CD4-positive, CD25-positive, alpha-beta regulatory T cell (primary cell): ENCODE measurements at regions not wholly inside any gene's neighbourhood (a gene's known extent, or its start where the extent isn't known, plus 50 kb on each side); places are given as distances from the start of the nearest gene placed in this dataset.

ENCODE experiments used
- ATAC-seq, 2 donors: fragments of 150-1000 bp; cut with Tn5 transposase; one replicate each; pipeline ENCODE4 v1.10.0; 2021; ENCODE audit warnings: low read depth in 2 of 2, moderate number of reproducible peaks in 2 of 2, moderate library complexity in 1 of 2
- DNase-seq, 3 donors: peaks; one replicate each; pipeline versions ENCODE4 v3.0.0 to v3.0.0-alpha.2; 2012 to 2022; ENCODE audit warnings: mixed read lengths in 1 of 3
- H3K27ac ChIP-seq: one replicate; pipeline ENCODE4 v1.7.0; 2013; ENCODE audit warnings: mild to moderate bottlenecking, low read length; ENCODE audit not compliant: insufficient read depth, poor library complexity, severe bottlenecking
- H3K27me3 ChIP-seq: one replicate; pipeline ENCODE4 v1.7.0; 2013; ENCODE audit warnings: low read length; ENCODE audit not compliant: control insufficient read depth, insufficient read depth
- H3K36me3 ChIP-seq: one replicate; pipeline ENCODE4 v1.7.0; 2013; ENCODE audit warnings: mild to moderate bottlenecking, low read length, moderate library complexity; ENCODE audit not compliant: control insufficient read depth, insufficient read depth
- H3K4me1 ChIP-seq: 2 replicates; pipeline ENCODE4 v1.7.0; 2013; ENCODE audit warnings: mild to moderate bottlenecking, low read length; ENCODE audit not compliant: insufficient read depth, control insufficient read depth, poor library complexity, severe bottlenecking
- H3K4me3 ChIP-seq: one replicate; pipeline ENCODE4 v1.7.0; 2013; ENCODE audit warnings: low read depth, mild to moderate bottlenecking, low read length, moderate library complexity
- H3K9me3 ChIP-seq, 2 experiments: 1 replicate in 1 of 2; 2 replicates in 1 of 2; pipeline ENCODE4 v1.7.0; 2013; ENCODE audit warnings: low read length in 2 of 2, mild to moderate bottlenecking in 1 of 2, moderate library complexity in 1 of 2; ENCODE audit not compliant: control insufficient read depth in 2 of 2
- H3K27ac Mint-ChIP-seq, 3 donors: one replicate each; pipeline ENCODE4 v1.8.0; 2020 to 2022; ENCODE audit warnings: mild to moderate bottlenecking in 3 of 3, mixed read lengths in 3 of 3, moderate library complexity in 2 of 3
- H3K27me3 Mint-ChIP-seq: one replicate; pipeline ENCODE4 v1.8.0; 2022; ENCODE audit warnings: mild to moderate bottlenecking, mixed read lengths
- H3K36me3 Mint-ChIP-seq: one replicate; pipeline ENCODE4 v1.8.0; 2020; ENCODE audit warnings: mixed read lengths
- H3K4me1 Mint-ChIP-seq, 4 donors: one replicate each; pipeline ENCODE4 v1.8.0; 2020 to 2022; ENCODE audit warnings: mixed read lengths in 4 of 4, mild to moderate bottlenecking in 1 of 4
- H3K4me3 Mint-ChIP-seq, 4 donors: one replicate each; pipeline ENCODE4 v1.8.0; 2020 to 2022; ENCODE audit warnings: mild to moderate bottlenecking in 4 of 4, mixed read lengths in 4 of 4, moderate library complexity in 3 of 4
- H3K9me3 Mint-ChIP-seq, 7 donors: one replicate each; pipeline ENCODE4 v1.8.0; 2020 to 2022; ENCODE audit warnings: mixed read lengths in 7 of 7, mild to moderate bottlenecking in 3 of 7, moderate library complexity in 2 of 7

DNA sequence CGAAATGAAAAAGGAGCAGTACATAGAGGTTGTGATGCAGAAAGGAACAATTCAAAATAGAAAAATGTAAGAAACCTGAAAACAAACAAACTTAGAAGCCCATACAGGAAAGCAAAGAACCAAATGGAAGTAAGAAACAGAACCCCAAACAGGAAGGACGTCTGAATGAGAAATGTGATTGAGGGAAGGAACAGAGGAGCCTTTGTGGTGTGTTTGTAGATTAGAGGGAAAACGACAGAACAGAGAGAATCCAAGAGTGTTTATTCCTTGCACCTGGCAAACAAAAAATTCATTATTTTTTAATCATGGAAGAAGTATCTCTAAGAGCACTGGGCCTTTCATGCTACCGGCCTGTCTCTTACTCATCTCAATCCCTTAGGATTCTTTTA is 67.8 kb upstream of the ZSWIM6 start:
- ATAC-seq (no peak), DNase-seq (no peak)
- Mint-ChIP-seq H3K27ac (peak overlapping the region in 1 of 3 donors; percentile 14), H3K36me3 (no peaks in the 10 kb centered on the region), H3K4me3 (no peak overlapping the region), H3K9me3 (no peaks in the 10 kb centered on the region), H3K27me3 (peaks cover 16% of the 10 kb centered on the region), H3K4me1 (peaks cover 8 to 30% (median 9%) of the 10 kb centered on the region in 4 donors)
- Histone ChIP-seq H3K27ac (no peak overlapping the region), H3K4me3 (no peak overlapping the region), H3K4me1 (no peaks in the 10 kb centered on the region), H3K9me3 (no peaks in the 10 kb centered on the region), H3K36me3 (no peaks in the 10 kb centered on the region), H3K27me3 (no peaks in the 10 kb centered on the region)

DNA sequence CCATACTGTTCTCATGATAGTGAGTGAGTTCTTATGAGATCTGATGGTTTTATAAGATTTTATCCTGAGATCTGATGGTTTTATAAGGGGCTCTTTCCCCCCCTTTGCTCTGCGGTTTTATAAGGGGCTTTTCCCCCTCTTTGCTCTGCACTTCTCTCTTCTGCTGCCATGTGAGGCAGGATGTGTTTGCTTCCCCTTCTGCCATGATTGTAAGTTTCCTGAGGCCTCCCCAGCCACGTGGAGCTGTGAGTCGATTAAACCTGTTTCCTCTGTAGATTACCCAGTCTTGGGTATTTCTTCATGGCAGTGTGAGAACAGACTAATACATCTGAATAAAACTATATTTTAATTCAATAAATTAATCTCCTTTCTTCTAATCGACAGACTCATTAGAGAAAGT is 64.9 kb upstream of the ZSWIM6 start:
- ATAC-seq, result no peak
- Mint-ChIP-seq H3K27ac (no peak overlapping the region), H3K4me3 (no peak overlapping the region), H3K9me3 (no peaks in the 10 kb centered on the region), H3K36me3 (no peaks in the 10 kb centered on the region), H3K27me3 (peaks cover 11% of the 10 kb centered on the region), H3K4me1 (peaks cover 8 to 51% (median 14%) of the 10 kb centered on the region in 4 donors)
- Histone ChIP-seq H3K27me3 (no peaks in the 10 kb centered on the region), H3K27ac (no peak overlapping the region), H3K36me3 (no peaks in the 10 kb centered on the region), H3K4me1 (peaks cover 4% of the 10 kb centered on the region), H3K4me3 (no peak overlapping the region), H3K9me3 (no peaks in the 10 kb centered on the region)
- no peak for DNase-seq

DNA sequence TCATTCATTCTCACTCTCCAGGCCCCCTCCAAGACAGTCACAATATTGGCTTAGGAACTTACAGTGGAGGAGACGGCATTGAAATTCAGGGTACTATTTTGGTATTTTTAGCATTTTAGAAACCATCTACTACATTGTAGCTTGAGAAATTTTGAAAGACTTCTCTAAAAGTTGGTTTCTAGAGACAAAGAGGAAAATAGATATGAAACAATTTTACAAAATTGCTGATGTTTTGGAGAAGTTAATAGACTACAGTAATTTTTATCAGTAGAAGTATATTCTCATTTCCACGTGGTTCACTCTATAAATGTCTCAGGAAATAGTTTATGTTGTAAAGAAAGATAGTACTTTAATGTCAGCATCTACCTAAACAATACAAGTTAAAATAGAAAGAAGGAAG is 63.2 kb upstream of the ZSWIM6 start:
- no peak for ATAC-seq

DNA sequence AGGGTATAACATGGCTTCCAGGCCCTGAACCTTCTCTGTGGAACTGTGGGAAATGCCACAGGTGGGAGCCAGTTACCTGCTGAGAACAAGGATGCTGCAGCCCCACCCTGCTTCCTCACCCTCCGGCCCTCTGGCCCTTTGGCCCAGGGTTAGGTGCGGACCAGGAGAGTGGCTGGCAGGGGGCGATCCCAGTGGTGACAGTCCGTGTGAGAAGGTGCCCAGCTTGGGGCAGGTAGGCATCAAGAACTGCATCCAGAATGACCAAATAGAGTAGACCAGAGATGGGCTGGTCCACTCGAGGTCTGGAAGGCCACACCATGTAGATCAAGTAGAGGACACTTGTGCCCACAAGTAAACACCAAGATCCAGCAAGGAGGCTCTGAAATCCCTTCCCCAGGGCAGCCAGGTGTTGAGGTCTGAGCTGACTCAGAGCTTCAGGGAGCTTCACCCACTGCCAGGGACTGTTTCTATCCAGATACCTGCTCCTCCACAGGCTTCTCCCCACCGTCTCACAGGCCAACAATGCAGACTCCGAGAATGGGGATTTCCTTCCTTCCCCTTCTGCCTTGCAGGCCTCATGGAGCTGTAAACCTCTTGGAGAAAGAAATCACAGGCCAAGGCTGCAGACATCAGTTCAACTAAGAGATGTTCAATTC is 61.4 kb upstream of the ZSWIM6 start:
- no peaks in the 10 kb centered on the region for H3K9me3 ChIP-seq
- H3K4me1 ChIP-seq, result peaks cover 4% of the 10 kb centered on the region
- Mint-ChIP-seq H3K4me1 (peaks cover 5 to 42% (median 10%) of the 10 kb centered on the region in 4 donors), H3K27ac (peak overlapping the region; percentile 31 to 75 (median 61)), H3K36me3 (no peaks in the 10 kb centered on the region), H3K4me3 (no peak overlapping the region), H3K9me3 (peaks cover 0 to 1% (median 0%) of the 10 kb centered on the region in 7 donors), H3K27me3 (peaks cover 9% of the 10 kb centered on the region)
- no peaks in the 10 kb centered on the region for H3K36me3 ChIP-seq
- ATAC-seq (no peak), DNase-seq (no peak)
- no peaks in the 10 kb centered on the region for H3K27me3 ChIP-seq
- H3K4me3 ChIP-seq, result no peak overlapping the region
- H3K27ac ChIP-seq, result peak overlapping the region; percentile 19

More for the DNA sequence above, 63.2 kb upstream of the ZSWIM6 start:
- Histone ChIP-seq H3K36me3 (no peaks in the 10 kb centered on the region), H3K27ac (peak overlapping the region; percentile 34), H3K9me3 (no peaks in the 10 kb centered on the region), H3K4me1 (peaks cover 4% of the 10 kb centered on the region), H3K27me3 (no peaks in the 10 kb centered on the region), H3K4me3 (peak overlapping the region; percentile 59)
- H3K27me3 Mint-ChIP-seq, result peaks cover 14% of the 10 kb centered on the region
- no peaks in the 10 kb centered on the region for H3K36me3 Mint-ChIP-seq
- peaks cover 7 to 46% (median 14%) of the 10 kb centered on the region in 4 donors for H3K4me1 Mint-ChIP-seq
- peaks cover 0 to 1% (median 0%) of the 10 kb centered on the region in 7 donors for H3K9me3 Mint-ChIP-seq
- peak overlapping the region; percentile 61 to 93 (median 80) for H3K27ac Mint-ChIP-seq
- peak overlapping the region; percentile 17 to 62 (median 44) for H3K4me3 Mint-ChIP-seq
- DNase-seq, result no peak

DNA sequence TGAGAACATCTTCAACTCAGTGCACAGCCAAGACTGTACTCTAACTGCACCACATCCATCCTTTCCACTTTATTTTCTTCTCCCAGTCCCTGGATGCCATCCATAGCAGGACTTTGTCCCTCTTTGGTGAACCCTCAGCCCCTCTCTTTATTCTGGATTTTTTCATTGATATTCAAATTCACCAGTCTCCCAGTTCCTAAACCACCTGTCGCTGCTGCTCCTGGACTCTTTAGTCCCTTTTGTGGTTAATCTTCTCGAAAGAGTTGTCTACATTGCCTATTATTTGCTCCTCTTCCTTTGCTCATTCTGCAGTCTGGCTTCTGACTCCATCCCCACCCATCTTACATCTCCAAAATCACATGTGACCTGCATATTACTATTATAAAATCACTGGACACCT is 59.4 kb upstream of the ZSWIM6 start:
- Mint-ChIP-seq H3K27me3 (peaks cover 9% of the 10 kb centered on the region), H3K27ac (peak overlapping the region in 1 of 3 donors; percentile 37), H3K36me3 (no peaks in the 10 kb centered on the region), H3K9me3 (peaks cover 0 to 1% (median 0%) of the 10 kb centered on the region in 7 donors), H3K4me1 (peaks cover 9 to 54% (median 17%) of the 10 kb centered on the region in 4 donors), H3K4me3 (no peak overlapping the region)
- Histone ChIP-seq H3K4me3 (no peak overlapping the region), H3K9me3 (no peaks in the 10 kb centered on the region), H3K36me3 (no peaks in the 10 kb centered on the region), H3K27ac (no peak overlapping the region), H3K4me1 (peaks cover 4% of the 10 kb centered on the region), H3K27me3 (no peaks in the 10 kb centered on the region)
- ATAC-seq (no peak), DNase-seq (no peak)

DNA sequence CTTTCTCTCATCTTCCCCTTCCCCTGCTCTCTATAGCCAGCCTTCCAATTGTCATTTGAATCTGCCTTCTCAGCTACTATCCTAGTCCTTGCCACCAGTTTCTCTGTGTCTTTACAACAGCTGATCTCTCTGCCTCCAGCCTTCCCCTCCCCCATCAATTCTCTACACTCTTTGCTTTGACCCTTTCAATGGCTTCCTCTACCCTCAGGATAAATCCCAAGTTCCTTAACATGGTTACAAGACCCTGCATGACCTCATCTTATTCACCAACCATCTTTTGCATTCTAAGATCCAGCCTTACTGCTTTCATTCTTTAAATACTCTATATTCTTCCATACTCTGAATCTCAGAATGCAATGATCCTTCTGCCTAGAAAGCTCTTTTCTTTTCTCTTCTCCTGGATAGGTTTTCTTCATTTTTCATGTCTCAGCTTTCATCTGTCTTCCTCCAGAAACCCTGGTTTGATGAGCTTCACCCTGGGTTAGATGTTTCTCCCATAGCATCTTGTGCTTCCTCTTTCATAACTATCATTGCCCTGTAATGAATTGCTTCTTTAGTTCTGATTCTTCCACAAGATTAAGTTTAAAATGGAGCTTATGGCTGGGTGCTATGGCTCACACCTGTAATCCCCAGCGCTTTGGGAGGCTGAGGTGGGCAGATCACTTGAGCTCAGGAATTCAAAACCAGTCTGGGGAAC is 58.6 kb upstream of the ZSWIM6 start:
- Histone ChIP-seq H3K9me3 (no peaks in the 10 kb centered on the region), H3K27me3 (no peaks in the 10 kb centered on the region), H3K4me1 (peaks cover 4% of the 10 kb centered on the region), H3K36me3 (no peaks in the 10 kb centered on the region), H3K4me3 (no peak overlapping the region), H3K27ac (no peak overlapping the region)
- Mint-ChIP-seq H3K36me3 (no peaks in the 10 kb centered on the region), H3K4me3 (no peak overlapping the region), H3K27ac (no peak overlapping the region), H3K27me3 (peaks cover 9% of the 10 kb centered on the region), H3K4me1 (peaks cover 9 to 54% (median 17%) of the 10 kb centered on the region in 4 donors), H3K9me3 (peaks cover 0 to 1% (median 0%) of the 10 kb centered on the region in 7 donors)
- DNase-seq (no peak), ATAC-seq (no peak)

DNA sequence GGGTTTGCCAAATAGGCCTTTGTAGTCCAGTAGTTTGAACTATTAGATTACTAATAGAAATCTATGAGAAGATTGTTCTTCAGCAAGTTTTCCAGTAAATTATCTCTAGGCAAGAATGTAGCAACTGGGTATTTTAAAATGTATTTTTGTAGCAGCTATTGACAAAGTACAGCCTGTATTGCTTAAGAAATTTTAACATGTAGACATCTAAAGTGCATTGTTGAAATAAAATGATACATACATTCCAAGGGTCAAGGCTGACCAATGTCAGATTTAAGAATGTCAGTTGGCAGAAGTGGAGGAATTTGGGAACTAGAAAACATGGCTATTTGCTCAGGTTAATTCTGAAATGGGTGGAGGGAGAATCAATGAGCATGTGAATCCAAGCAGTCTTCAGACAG is 57.5 kb upstream of the ZSWIM6 start:
- no peak overlapping the region for H3K27ac Mint-ChIP-seq

More for the DNA sequence above, 57.5 kb upstream of the ZSWIM6 start:
- Histone ChIP-seq H3K9me3 (no peaks in the 10 kb centered on the region), H3K4me3 (no peak overlapping the region), H3K36me3 (no peaks in the 10 kb centered on the region), H3K27ac (no peak overlapping the region), H3K27me3 (no peaks in the 10 kb centered on the region), H3K4me1 (peaks cover 4% of the 10 kb centered on the region)
- DNase-seq (no peak), ATAC-seq (no peak)
- Mint-ChIP-seq H3K9me3 (peaks cover 0 to 1% (median 0%) of the 10 kb centered on the region in 7 donors), H3K27me3 (peaks cover 4% of the 10 kb centered on the region), H3K36me3 (no peaks in the 10 kb centered on the region), H3K4me1 (peaks cover 2 to 47% (median 12%) of the 10 kb centered on the region in 4 donors), H3K4me3 (no peak overlapping the region)
